A549 (cell line): ENCODE measurements at regions not wholly inside any gene's neighbourhood (a gene's known extent, or its start where the extent isn't known, plus 50 kb on each side); places are given as distances from the start of the nearest gene placed in this dataset.

Experiments
- ATAC-seq, 2 experiments: fragments of 200-7000 bp in 1 of 2; fragments of >200 bp in 1 of 2; cut with Nextera tagmentation in 1 of 2; cut with Tn5 transposase in 1 of 2; 3 replicates each; pipeline versions ENCODE4 v1.8.0 to v1.9.1; 2018 to 2020; ENCODE audit warnings: mild to moderate bottlenecking in 1 of 2, moderate library complexity in 1 of 2
- CTCF ChIA-PET: fragments of 300-600 bp; sonication (Branson Sonifier 250); formaldehyde crosslinking; extraction: SDS; loops from one replicate; lab custom pipeline; 2021; ENCODE audit warnings: antibody characterized with exemption, inconsistent platforms; lab: Yijun Ruan, JAX
- POLR2A ChIA-PET: fragments of 350-600 bp; formaldehyde crosslinking; extraction: SDS; loops from one replicate; lab custom pipeline; 2021; ENCODE audit warnings: antibody characterized with exemption, inconsistent platforms; lab: Yijun Ruan, JAX
- DNase-seq, 2 experiments: peaks; one replicate each; pipeline versions ENCODE4 v3.0.0 to v3.0.0-alpha.2; 2011 to 2016; ENCODE audit warnings: low read depth in 1 of 2, low spot score in 1 of 2
- FAIRE-seq: peaks from 2 replicates; lab custom pipeline; 2011; peaks lifted over from hg19 to GRCh38; lab: Jason Lieb, UNC
- H3K27ac ChIP-seq, 2 experiments: fragments of >200 bp; sonication (Bioruptor Twin); formaldehyde crosslinking; 3 replicates each; pipeline ENCODE4 v1.5.1; 2016 to 2017
- H3K4me1 ChIP-seq: fragments of >200 bp; sonication (Bioruptor Twin); formaldehyde crosslinking; 3 replicates; pipeline ENCODE4 v1.6.1; 2016
- H3K4me2 ChIP-seq: fragments of >200 bp; sonication (Bioruptor Twin); formaldehyde crosslinking; 3 replicates; pipeline ENCODE4 v1.6.1; 2016
- H3K4me3 ChIP-seq: fragments of >200 bp; sonication (Bioruptor Twin); formaldehyde crosslinking; 3 replicates; pipeline ENCODE4 v1.5.1; 2016
- H3K9me3 ChIP-seq: fragments of >200 bp; sonication (Bioruptor Twin); formaldehyde crosslinking; 3 replicates; pipeline ENCODE4 v1.6.1; 2016
- CBX2 ChIP-seq: fragments of 200-600 bp; sonication (generic); IDR thresholded peaks from 2 replicates; pipeline ENCODE4 v1.6.1; 2016; ENCODE audit warnings: low read depth, mild to moderate bottlenecking, borderline replicate concordance
- CBX8 ChIP-seq: fragments of 200-600 bp; sonication (generic); IDR thresholded peaks from 2 replicates; pipeline ENCODE4 v1.6.1; 2016
- EHMT2 ChIP-seq: fragments of 200-600 bp; sonication (generic); IDR thresholded peaks from 2 replicates; pipeline ENCODE4 v1.6.1; 2016; ENCODE audit warnings: antibody characterized with exemption, low read depth, mild to moderate bottlenecking, moderate library complexity
- ELK1 ChIP-seq: fragments of 150-350 bp; IDR thresholded peaks from 2 replicates; pipeline ENCODE4 v1.6.1; 2014; ENCODE audit warnings: low read depth, mild to moderate bottlenecking, low read length
- ESRRA ChIP-seq: fragments of 150-350 bp; IDR thresholded peaks from 2 replicates; pipeline ENCODE4 v1.6.1; 2014; ENCODE audit warnings: mild to moderate bottlenecking, low read length, borderline replicate concordance
- FOSB ChIP-seq: fragments of 250-450 bp; sonication (Bioruptor Pico); IDR thresholded peaks from 2 replicates; pipeline ENCODE4 v1.5.0; 2020; ENCODE audit warnings: mild to moderate bottlenecking, moderate library complexity
- FOXS1 ChIP-seq: fragments of 250-450 bp; sonication (Bioruptor Pico); IDR thresholded peaks from 2 replicates; pipeline ENCODE4 v1.5.0; 2020; ENCODE audit warnings: mild to moderate bottlenecking, moderate library complexity
- GATA3 ChIP-seq: IDR thresholded peaks from 2 replicates; pipeline ENCODE4 v1.6.1; 2012; ENCODE audit warnings: borderline replicate concordance
- HDAC2 ChIP-seq: fragments of 200-600 bp; sonication (generic); IDR thresholded peaks from 2 replicates; pipeline ENCODE4 v1.6.1; 2016
- HOXA7 ChIP-seq: fragments of 250-450 bp; sonication (Bioruptor Pico); IDR thresholded peaks from 2 replicates; pipeline ENCODE4 v1.5.0; 2020; ENCODE audit warnings: mild to moderate bottlenecking, moderate library complexity
- HOXB13 ChIP-seq: fragments of 250-450 bp; sonication (Bioruptor Pico); IDR thresholded peaks from 2 replicates; pipeline ENCODE4 v1.5.0; 2020; ENCODE audit warnings: low read depth, mild to moderate bottlenecking, moderate library complexity
- HOXB5 ChIP-seq: fragments of 250-450 bp; sonication (Bioruptor Pico); IDR thresholded peaks from 2 replicates; pipeline ENCODE4 v1.5.0; 2020; ENCODE audit warnings: mild to moderate bottlenecking, moderate library complexity
- KDM1A ChIP-seq: fragments of 200-600 bp; sonication (generic); IDR thresholded peaks from 2 replicates; pipeline ENCODE4 v1.6.1; 2016; ENCODE audit warnings: low read depth, mild to moderate bottlenecking
- KDM5A ChIP-seq: fragments of 200-600 bp; sonication (generic); IDR thresholded peaks from 2 replicates; pipeline ENCODE4 v1.6.1; 2016; ENCODE audit warnings: antibody characterized with exemption, mild to moderate bottlenecking
- MAFK ChIP-seq: fragments of 450-650 bp; IDR thresholded peaks from 2 replicates; pipeline ENCODE4 v1.6.1; 2014; ENCODE audit not compliant: partially characterized antibody
- MAZ ChIP-seq: fragments of 150-350 bp; IDR thresholded peaks from 2 replicates; pipeline ENCODE4 v1.6.1; 2014; ENCODE audit warnings: antibody characterized with exemption, low read depth, low read length, borderline replicate concordance
- MYC ChIP-seq: IDR thresholded peaks from 2 replicates; pipeline ENCODE4 v1.6.1; 2012; ENCODE audit warnings: mild to moderate bottlenecking, inconsistent platforms, low read length, improper control_type of control experiment, borderline replicate concordance
- NFE2L2 ChIP-seq: fragments of 150-350 bp; conservative IDR thresholded peaks from 2 replicates; pipeline ENCODE4 v1.6.1; 2014; ENCODE audit warnings: low read length
- NPAS2 ChIP-seq: fragments of 250-450 bp; sonication (Bioruptor Pico); IDR thresholded peaks from 2 replicates; pipeline ENCODE4 v1.8.0; 2022; ENCODE audit warnings: mild to moderate bottlenecking, moderate library complexity, borderline replicate concordance
- PHF8 ChIP-seq: fragments of 200-600 bp; sonication (generic); IDR thresholded peaks from 2 replicates; pipeline ENCODE4 v1.6.1; 2016; ENCODE audit warnings: low read depth, mild to moderate bottlenecking, antibody characterized with exemption, moderate library complexity, borderline replicate concordance
- POLR2A ChIP-seq: IDR thresholded peaks from 2 replicates; pipeline ENCODE4 v1.6.1; 2012; ENCODE audit warnings: mild to moderate bottlenecking, low read length
- RARB ChIP-seq: fragments of 250-450 bp; sonication (Bioruptor Pico); IDR thresholded peaks from 2 replicates; pipeline ENCODE4 v1.8.0; 2021; ENCODE audit warnings: mild to moderate bottlenecking, moderate library complexity
- RCOR1 ChIP-seq: fragments of 150-350 bp; IDR thresholded peaks from 2 replicates; pipeline ENCODE4 v1.6.1; 2014; ENCODE audit warnings: antibody characterized with exemption, low read length, low read depth
- RFX5 ChIP-seq: fragments of 450-650 bp; IDR thresholded peaks from 2 replicates; pipeline ENCODE4 v1.7.1; 2014; ENCODE audit warnings: antibody characterized with exemption, mild to moderate bottlenecking, moderate library complexity
- RNF2 ChIP-seq: fragments of 200-600 bp; sonication (generic); IDR thresholded peaks from 2 replicates; pipeline ENCODE4 v1.6.1; 2016; ENCODE audit warnings: low read depth, mild to moderate bottlenecking, antibody characterized with exemption, moderate library complexity, borderline replicate concordance
- SMC3 ChIP-seq: fragments of >200 bp; sonication (Bioruptor Twin); formaldehyde crosslinking; IDR thresholded peaks from 3 replicates; pipeline ENCODE4 v1.6.1; 2018; ENCODE audit warnings: inconsistent platforms
- SREBF2 ChIP-seq: fragments of 450-650 bp; IDR thresholded peaks from 2 replicates; pipeline ENCODE4 v1.6.1; 2014; ENCODE audit warnings: mild to moderate bottlenecking, moderate library complexity
- TP53 ChIP-seq: fragments of 250-450 bp; sonication (Bioruptor Pico); IDR thresholded peaks from 2 replicates; pipeline ENCODE4 v1.5.0; 2021; ENCODE audit warnings: mild to moderate bottlenecking, moderate library complexity
- ZC3H11A ChIP-seq: fragments of 450-650 bp; IDR thresholded peaks from 2 replicates; pipeline ENCODE4 v1.6.1; 2014; ENCODE audit warnings: antibody characterized with exemption, mild to moderate bottlenecking
- ZNF302 ChIP-seq: fragments of 250-450 bp; sonication (Bioruptor Pico); IDR thresholded peaks from 2 replicates; pipeline ENCODE4 v1.9.0; 2021; ENCODE audit warnings: inconsistent platforms, mild to moderate bottlenecking, moderate library complexity
- ZSCAN20 ChIP-seq: fragments of 250-450 bp; sonication (Bioruptor Pico); IDR thresholded peaks from 2 replicates; pipeline ENCODE4 v1.8.0; 2022; ENCODE audit warnings: mild to moderate bottlenecking, moderate library complexity
- WGBS: methylation state at CpG from one replicate; pipeline ENCODE4 v1.1.6; 2017; ENCODE audit errors: missing lambda C conversion rate; 5-methylcytosine and 5-hydroxymethylcytosine counted together
- TF ChIP-seq, protein P1 (sequence below): fragments of 450-650 bp; IDR thresholded peaks from 2 replicates; pipeline ENCODE4 v1.6.1; 2014; ENCODE audit warnings: antibody characterized with exemption
- TF ChIP-seq, protein P2 (sequence below): IDR thresholded peaks from 2 replicates; pipeline ENCODE4 v1.6.1; 2012
- TF ChIP-seq, protein P3 (sequence below): fragments of >200 bp; sonication (Bioruptor Twin); formaldehyde crosslinking; IDR thresholded peaks from 3 replicates; pipeline ENCODE4 v1.5.1; 2016

DNA sequence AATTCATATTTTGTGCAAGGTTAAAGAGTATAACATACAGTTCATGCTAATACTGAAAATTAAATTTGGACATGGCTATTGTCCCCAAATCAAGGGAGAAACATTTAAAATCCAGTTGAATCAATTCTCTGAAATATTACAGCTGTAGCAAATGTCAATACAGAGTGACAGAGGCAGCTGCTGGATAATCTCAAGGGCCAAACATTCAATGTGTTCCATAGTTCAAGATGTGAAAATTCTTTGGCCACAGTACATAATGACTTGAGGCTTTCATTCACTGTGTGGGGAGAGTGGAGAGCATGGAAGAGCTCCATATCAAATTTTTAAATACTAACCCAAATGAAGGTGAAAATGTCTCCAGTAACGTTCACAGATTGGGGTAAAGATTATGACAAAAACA, 1192.8 kb upstream of the CADM2 start:
- ChIA-PET POLR2A (no interaction called here), CTCF (no interaction called here)
- no peak for ATAC-seq
- DNase-seq = no peak
- no peak overlapping the region for H3K4me2 ChIP-seq
- H3K4me1 ChIP-seq = no peaks in the 10 kb centered on the region
- no peaks in the 10 kb centered on the region for H3K9me3 ChIP-seq
- no peak for TF ChIP-seq MYC
- no peak for TF ChIP-seq ZC3H11A
- TF ChIP-seq CBX8 = no peak
- TF ChIP-seq MAZ = no peak
- TF ChIP-seq RNF2 = no peak
- no peak for TF ChIP-seq HOXA7 (CRISPR knock-in tag)
- TF ChIP-seq KDM5A = no peak
- no peak for TF ChIP-seq NPAS2
- no peak for TF ChIP-seq FOXS1 (CRISPR knock-in tag)
- no peak for TF ChIP-seq HDAC2
- no peak for TF ChIP-seq SREBF2
- TF ChIP-seq ZSCAN20 (CRISPR knock-in tag) = no peak
- no peak for TF ChIP-seq HOXB5
- TF ChIP-seq HOXB13 = no peak
- TF ChIP-seq, protein P1, sequence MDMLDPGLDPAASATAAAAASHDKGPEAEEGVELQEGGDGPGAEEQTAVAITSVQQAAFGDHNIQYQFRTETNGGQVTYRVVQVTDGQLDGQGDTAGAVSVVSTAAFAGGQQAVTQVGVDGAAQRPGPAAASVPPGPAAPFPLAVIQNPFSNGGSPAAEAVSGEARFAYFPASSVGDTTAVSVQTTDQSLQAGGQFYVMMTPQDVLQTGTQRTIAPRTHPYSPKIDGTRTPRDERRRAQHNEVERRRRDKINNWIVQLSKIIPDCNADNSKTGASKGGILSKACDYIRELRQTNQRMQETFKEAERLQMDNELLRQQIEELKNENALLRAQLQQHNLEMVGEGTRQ = no peak
- no peak for TF ChIP-seq MAFK
- no peak for TF ChIP-seq POLR2A
- TF ChIP-seq PHF8 = no peak
- H3K4me3 ChIP-seq = no peak overlapping the region
- no peak overlapping the region for H3K27ac ChIP-seq
- FAIRE-seq = no peak
- 14% methylated on average over 1 of the region's 1 CpG for WGBS

DNA sequence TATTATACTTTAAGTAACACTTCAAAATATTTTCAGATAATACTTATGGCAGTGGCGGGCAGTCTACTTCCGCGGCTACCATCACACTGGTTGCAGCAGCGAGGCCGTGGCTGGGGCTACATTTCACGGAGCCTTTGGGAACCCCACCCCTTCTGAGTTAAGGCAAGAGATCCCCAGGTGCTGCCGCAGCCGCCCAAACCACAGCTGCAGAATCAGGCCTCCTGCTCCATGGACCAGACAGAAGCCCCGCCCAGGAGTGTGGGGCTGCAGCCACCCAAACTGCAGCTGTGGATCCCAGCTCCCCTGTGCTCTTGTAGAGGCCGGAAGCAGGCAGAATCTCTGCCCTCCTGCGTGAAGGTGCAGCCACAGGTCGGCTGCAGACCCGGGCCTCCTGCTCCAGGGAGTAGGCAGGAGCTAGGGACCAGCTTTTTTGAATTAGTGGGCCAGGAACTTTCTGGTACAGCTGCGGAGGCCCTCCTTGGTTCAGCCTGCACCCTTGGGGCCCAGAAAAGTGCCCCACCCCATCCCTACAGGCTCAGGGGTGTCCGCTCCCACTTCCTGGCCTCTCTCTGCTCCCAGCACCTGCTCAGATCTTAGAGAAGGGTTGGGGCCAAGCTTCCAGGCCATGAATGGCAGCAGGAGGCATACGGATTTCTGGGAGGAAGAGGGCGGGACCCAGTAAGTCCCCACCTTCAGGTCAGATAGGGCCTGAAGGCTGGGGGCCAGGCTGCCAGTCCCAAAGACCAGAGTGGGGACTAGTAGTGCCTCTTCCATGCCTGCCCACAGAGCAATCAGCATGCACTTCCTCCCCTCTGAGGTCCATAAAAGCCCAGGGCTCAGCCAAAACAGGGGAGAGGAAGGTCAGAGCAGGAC, 1188.8 kb upstream of the CADM2 start:
- TF ChIP-seq HOXB5 = no peak
- no peak for TF ChIP-seq SMC3
- no peak for TF ChIP-seq RCOR1
- TF ChIP-seq NFE2L2 = no peak
- TF ChIP-seq RARB = no peak
- no peak for TF ChIP-seq TP53 (CRISPR knock-in tag)
- no peak for TF ChIP-seq HOXB13
- TF ChIP-seq GATA3 = no peak
- TF ChIP-seq ESRRA = no peak
- no peak for TF ChIP-seq ZNF302 (CRISPR knock-in tag)
- no peak for TF ChIP-seq EHMT2
- no peak for TF ChIP-seq ELK1
- no peak for TF ChIP-seq FOSB (CRISPR knock-in tag)
- no peak for TF ChIP-seq MAZ
- TF ChIP-seq KDM1A = no peak
- TF ChIP-seq POLR2A = no peak
- TF ChIP-seq RFX5 = no peak
- TF ChIP-seq, protein P2, sequence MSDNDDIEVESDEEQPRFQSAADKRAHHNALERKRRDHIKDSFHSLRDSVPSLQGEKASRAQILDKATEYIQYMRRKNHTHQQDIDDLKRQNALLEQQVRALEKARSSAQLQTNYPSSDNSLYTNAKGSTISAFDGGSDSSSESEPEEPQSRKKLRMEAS = no peak
- TF ChIP-seq CBX2 = no peak
- TF ChIP-seq, protein P3, sequence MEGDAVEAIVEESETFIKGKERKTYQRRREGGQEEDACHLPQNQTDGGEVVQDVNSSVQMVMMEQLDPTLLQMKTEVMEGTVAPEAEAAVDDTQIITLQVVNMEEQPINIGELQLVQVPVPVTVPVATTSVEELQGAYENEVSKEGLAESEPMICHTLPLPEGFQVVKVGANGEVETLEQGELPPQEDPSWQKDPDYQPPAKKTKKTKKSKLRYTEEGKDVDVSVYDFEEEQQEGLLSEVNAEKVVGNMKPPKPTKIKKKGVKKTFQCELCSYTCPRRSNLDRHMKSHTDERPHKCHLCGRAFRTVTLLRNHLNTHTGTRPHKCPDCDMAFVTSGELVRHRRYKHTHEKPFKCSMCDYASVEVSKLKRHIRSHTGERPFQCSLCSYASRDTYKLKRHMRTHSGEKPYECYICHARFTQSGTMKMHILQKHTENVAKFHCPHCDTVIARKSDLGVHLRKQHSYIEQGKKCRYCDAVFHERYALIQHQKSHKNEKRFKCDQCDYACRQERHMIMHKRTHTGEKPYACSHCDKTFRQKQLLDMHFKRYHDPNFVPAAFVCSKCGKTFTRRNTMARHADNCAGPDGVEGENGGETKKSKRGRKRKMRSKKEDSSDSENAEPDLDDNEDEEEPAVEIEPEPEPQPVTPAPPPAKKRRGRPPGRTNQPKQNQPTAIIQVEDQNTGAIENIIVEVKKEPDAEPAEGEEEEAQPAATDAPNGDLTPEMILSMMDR = no peak
- TF ChIP-seq, all 56 proteins: peak for 0
- no peak overlapping the region for H3K27ac ChIP-seq
- H3K4me3 ChIP-seq = no peak overlapping the region
- WGBS = 43% methylated on average over 16 of the region's 17 CpGs
- POLR2A ChIA-PET = no interaction called here
- DNase-seq (no peak), ATAC-seq (no peak), FAIRE-seq (no peak)
- CTCF ChIA-PET = interaction anchor here (0.7 kb wide), 1 partner anchor 360 kb away, joined by 3 read pairs; no protein-coding TSS in a partner anchor
- no peaks in the 10 kb centered on the region for H3K9me3 ChIP-seq
- H3K4me2 ChIP-seq = no peak overlapping the region
- H3K4me1 ChIP-seq = no peaks in the 10 kb centered on the region
